Thyroid gland (tissue), 4 donors: ENCODE measurements at regions not wholly inside any gene's neighbourhood (a gene's known extent, or its start where the extent isn't known, plus 50 kb on each side); places are given as distances from the start of the nearest gene placed in this dataset.
"Not testable (repeated sequence)": the region's sequence is repeated elsewhere in the genome, so short reads cannot be mapped to it uniquely, and the experiment has no call there.

ENCODE experiments used
- DNase-seq, 2 donors: peaks; one replicate each; pipeline ENCODE4 v3.0.0-alpha.2; 2019
- H3K27ac ChIP-seq, 3 donors: fragments of 200-600 bp; sonication (generic); 1 replicate in 2 of 3; 2 replicates in 1 of 3; pipeline ENCODE4 v1.5.1; 2016 to 2019; ENCODE audit warnings: mild to moderate bottlenecking in 1 of 3, moderate library complexity in 1 of 3
- H3K27me3 ChIP-seq: fragments of 200-600 bp; sonication (generic); one replicate; pipeline ENCODE4 v1.5.1; 2019
- H3K36me3 ChIP-seq, 2 donors: fragments of 200-600 bp; sonication (generic); one replicate each; pipeline ENCODE4 v1.5.1; 2016 to 2019
- H3K4me1 ChIP-seq, 2 donors: fragments of 200-600 bp; sonication (generic); one replicate each; pipeline ENCODE4 v1.5.1; 2017 to 2019
- H3K4me3 ChIP-seq, 3 donors: fragments of 200-600 bp; sonication (generic); replicated peaks in 1 of 3; 1 replicate in 2 of 3; 2 replicates in 1 of 3; pipeline ENCODE4 v1.5.1; 2016; ENCODE audit warnings: mild to moderate bottlenecking in 1 of 3
- H3K9me3 ChIP-seq: fragments of 200-600 bp; sonication (generic); one replicate; pipeline ENCODE4 v1.5.1; 2017
- CTCF ChIP-seq, 6 experiments: fragments of 200-600 bp in 3 of 6; fragments of 450-650 bp in 3 of 6; sonication (generic) in 3 of 6; IDR thresholded peaks; one replicate each; pipeline ENCODE4 v1.5.1; 2016 to 2019; ENCODE audit warnings: antibody characterized with exemption in 6 of 6, mild to moderate bottlenecking in 2 of 6, inconsistent platforms in 1 of 6, moderate library complexity in 1 of 6
- POLR2A ChIP-seq, 2 donors: fragments of 450-650 bp; IDR thresholded peaks; one replicate each; pipeline ENCODE4 v1.6.1; 2017; ENCODE audit warnings: antibody characterized with exemption in 2 of 2, mild to moderate bottlenecking in 2 of 2, moderate library complexity in 1 of 2
- WGBS, 2 donors: methylation state at CpG; one replicate each; pipeline ENCODE4 v1.1.5; 2017; 5-methylcytosine and 5-hydroxymethylcytosine counted together
- intact Hi-C: fragments of 100-400 bp; cut with DNase I; formaldehyde crosslinking; loops from one replicate; pipeline ENCODE4 v1.15.1; 2023

DNA sequence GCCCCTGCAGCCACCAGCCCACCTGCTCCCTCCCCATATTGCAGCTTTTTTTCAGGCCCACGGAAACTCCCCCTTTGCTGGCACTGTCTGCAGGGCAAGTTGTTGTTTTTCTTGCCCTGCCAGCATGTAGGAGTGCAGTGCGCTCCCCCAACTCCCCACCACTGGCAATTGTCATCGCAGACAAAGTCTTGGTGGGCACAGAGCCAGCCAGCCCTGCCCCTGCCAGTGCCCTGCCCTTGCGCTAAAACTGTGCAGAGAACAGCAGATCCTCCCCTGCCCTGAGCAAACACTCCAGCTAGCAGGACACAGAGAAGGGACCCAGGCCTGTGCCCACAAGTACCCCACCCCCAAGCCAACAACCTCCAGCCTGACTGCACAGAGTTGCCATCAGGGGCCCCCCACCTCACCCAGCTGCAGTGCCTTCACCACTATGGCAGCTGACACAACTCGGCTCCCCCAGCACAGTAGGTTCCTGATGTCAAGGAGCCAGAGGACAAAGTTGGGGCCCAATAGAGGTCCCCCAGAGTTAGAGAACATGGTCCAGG lies 158.1 kb upstream of the ARHGAP42 start:
- 62 to 78% methylated on average over 5 of the region's 5 CpGs for WGBS, 2 donors

DNA sequence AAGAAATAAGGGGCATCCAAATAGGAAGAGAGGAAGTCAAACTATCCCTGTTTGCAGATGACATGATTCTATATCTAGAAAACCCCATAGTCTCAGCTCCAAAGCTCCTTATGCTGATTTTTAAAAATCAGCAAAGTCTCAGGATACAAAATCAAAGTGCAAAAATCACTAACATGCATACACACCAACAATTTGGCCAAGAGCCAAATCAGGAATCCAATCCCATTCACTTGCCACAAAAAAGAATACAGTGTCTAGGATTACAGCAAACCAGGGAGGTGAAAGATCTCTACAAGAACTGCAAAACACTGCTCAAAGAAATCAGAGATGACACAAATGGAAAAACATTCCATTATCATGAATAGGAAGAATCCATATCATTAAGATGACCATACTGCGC lies 155.8 kb upstream of the ARHGAP42 start:
- whole genome bisulfite sequencing, 2 donors = 97 to 98% methylated on average over 1 of the region's 1 CpG
- H3K4me3 ChIP-seq, DNase-seq, intact Hi-C loops, H3K27me3 ChIP-seq, H3K4me1 ChIP-seq, H3K9me3 ChIP-seq, H3K36me3 ChIP-seq, H3K27ac ChIP-seq: not testable (repeated sequence)

More for the DNA sequence above, 158.1 kb upstream of the ARHGAP42 start:
- Histone ChIP-seq H3K36me3 (no peaks in the 10 kb centered on the region), H3K27me3 (no peaks in the 10 kb centered on the region), H3K27ac (no peak overlapping the region), H3K4me3 (no peak overlapping the region), H3K4me1 (no peaks in the 10 kb centered on the region), H3K9me3 (no peaks in the 10 kb centered on the region)
- intact Hi-C loops = no loop called here
- DNase-seq = no peak
- TF ChIP-seq POLR2A (IDR thresholded peaks at IDR 0.05) = no peak
- no peak for TF ChIP-seq CTCF (IDR thresholded peaks at IDR 0.05)

DNA sequence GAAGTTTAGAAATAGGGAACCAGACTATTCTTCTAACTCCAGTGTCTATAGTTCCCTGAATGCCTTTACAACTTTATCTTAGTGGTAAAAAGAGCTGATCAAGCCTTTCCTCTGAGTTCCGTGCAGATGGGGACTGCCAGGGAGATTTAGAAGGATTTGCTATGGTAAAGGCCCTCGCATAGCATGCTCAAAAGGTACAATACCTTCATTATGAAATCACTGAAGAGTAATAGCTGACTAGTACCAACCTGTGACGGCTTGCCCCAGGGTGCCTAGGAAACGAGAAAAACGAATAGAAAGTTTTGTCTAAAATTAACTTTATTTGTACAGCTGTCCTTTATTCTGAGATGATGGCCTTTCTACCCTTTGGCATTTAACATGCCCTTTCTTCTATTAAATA lies 150.1 kb upstream of the ARHGAP42 start:
- TF ChIP-seq CTCF (IDR thresholded peaks at IDR 0.05) (no peak), POLR2A (IDR thresholded peaks at IDR 0.05) (no peak)
- H3K9me3 ChIP-seq = no peaks in the 10 kb centered on the region
- 65 to 82% methylated on average over 5 of the region's 5 CpGs for WGBS, 2 donors

DNA sequence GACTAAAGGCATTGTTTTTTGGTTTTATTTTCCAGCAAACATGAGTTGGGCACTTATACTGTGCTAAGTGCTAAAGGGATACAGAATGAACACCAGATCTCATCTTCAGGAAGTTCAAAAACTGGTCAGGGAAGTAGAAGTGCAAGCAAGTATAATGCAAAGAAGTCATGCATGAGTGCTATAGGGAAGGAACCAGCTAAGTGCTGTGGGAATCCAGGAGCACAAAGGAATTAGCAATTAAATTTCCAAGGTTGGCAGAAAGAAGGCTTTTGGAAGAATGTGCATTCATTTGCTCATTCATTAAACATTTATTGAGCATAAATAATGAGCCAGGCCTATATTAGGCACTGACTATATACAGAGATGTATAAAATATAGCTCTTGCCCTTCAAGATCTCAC lies 143.7 kb upstream of the ARHGAP42 start:
- intact Hi-C loops = no loop called here
- H3K36me3 ChIP-seq = no peaks in the 10 kb centered on the region
- no peaks in the 10 kb centered on the region for H3K4me1 ChIP-seq
- no peak for DNase-seq
- TF ChIP-seq POLR2A (IDR thresholded peaks at IDR 0.05) (no peak), CTCF (IDR thresholded peaks at IDR 0.05) (no peak)
- no peaks in the 10 kb centered on the region for H3K27me3 ChIP-seq
- H3K27ac ChIP-seq = no peak overlapping the region
- H3K9me3 ChIP-seq = no peaks in the 10 kb centered on the region
- no peak overlapping the region for H3K4me3 ChIP-seq

More for the DNA sequence above, 150.1 kb upstream of the ARHGAP42 start:
- Histone ChIP-seq H3K27me3 (no peaks in the 10 kb centered on the region), H3K4me1 (no peaks in the 10 kb centered on the region), H3K4me3 (no peak overlapping the region), H3K27ac (no peak overlapping the region), H3K36me3 (no peaks in the 10 kb centered on the region)
- intact Hi-C loops = no loop called here
- DNase-seq = no peak

GRCh38 chr11:100545556-100545955 lies 141.5 kb upstream of the ARHGAP42 start:
- intact Hi-C loops = no loop called here
- no peaks in the 10 kb centered on the region for H3K27me3 ChIP-seq
- TF ChIP-seq POLR2A (IDR thresholded peaks at IDR 0.05) (no peak), CTCF (IDR thresholded peaks at IDR 0.05) (no peak)
- 74 to 82% methylated on average over 2 of the region's 2 CpGs for WGBS, 2 donors
- H3K9me3 ChIP-seq = no peaks in the 10 kb centered on the region
- no peaks in the 10 kb centered on the region for H3K36me3 ChIP-seq
- H3K4me3 ChIP-seq = no peak overlapping the region
- no peak overlapping the region for H3K27ac ChIP-seq
- no peaks in the 10 kb centered on the region for H3K4me1 ChIP-seq
- DNase-seq = no peak

GRCh38 chr11:100545970-100546369 lies 141.1 kb upstream of the ARHGAP42 start:
- Histone ChIP-seq H3K27ac (no peak overlapping the region), H3K27me3 (no peaks in the 10 kb centered on the region), H3K4me1 (no peaks in the 10 kb centered on the region), H3K36me3 (no peaks in the 10 kb centered on the region), H3K9me3 (no peaks in the 10 kb centered on the region), H3K4me3 (no peak overlapping the region)
- TF ChIP-seq POLR2A (IDR thresholded peaks at IDR 0.05) (no peak), CTCF (IDR thresholded peaks at IDR 0.05) (no peak)
- WGBS, 2 donors = 64 to 65% methylated on average over 1 of the region's 1 CpG
- DNase-seq = no peak
- intact Hi-C loops = no loop called here
